GM21528 (cell line): ENCODE measurements at regions not wholly inside any gene's neighbourhood (a gene's known extent, or its start where the extent isn't known, plus 50 kb on each side); places are given as distances from the start of the nearest gene placed in this dataset.

Source experiments
- ATAC-seq: cut with Tn5 transposase; IDR thresholded peaks from one replicate; pipeline ENCODE4 v1.9.1; 2021; ENCODE audit warnings: mild to moderate bottlenecking, moderate library complexity; ENCODE audit not compliant: unreplicated experiment, low FRiP score

GRCh38 chr4:110770353-110770752 lies 147.5 kb upstream of the PITX2 start:
- ATAC-seq, result no peak

DNA sequence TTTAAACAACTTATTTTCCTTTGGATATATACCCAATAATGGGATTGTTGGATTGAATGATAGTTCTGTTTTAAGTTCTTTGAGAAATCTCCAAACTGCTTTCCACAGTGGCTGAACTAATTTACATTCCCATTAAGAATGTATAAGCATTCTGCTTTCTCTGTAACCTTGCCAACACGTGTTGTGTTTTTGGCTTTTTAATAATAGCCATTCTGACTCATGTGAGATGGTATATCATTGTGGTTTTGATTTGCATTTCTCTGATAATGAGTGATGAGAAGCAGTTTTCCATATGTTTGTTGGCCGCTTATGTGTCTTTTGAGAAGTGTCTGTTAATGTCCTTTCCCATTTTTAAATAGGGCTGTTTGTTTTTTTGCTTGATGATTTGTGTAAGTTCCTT lies 155.6 kb upstream of the PITX2 start:
- no peak for ATAC-seq

DNA sequence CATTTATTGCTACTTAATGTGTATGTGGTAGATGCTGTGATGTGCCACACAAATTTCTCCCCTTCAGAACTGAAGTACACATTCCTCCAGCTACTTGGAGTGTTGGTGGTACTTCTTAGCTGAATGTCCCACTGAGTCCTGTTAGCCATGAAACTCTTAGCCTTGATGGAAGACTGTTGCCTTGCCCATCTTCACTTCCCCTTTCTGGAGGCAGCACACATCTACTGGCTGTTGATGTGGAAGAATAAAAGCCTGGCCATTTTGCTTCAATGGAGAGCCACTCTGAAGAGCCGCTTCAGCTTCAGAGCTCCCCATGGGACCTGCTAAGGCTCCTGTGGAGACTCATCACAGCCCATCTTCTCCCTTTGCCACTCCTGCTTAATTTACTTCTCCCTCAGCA lies 157.7 kb upstream of the PITX2 start:
- ATAC-seq, result no peak

- ATAC-seq, result no peak
These were observed 159.1 kb upstream of the PITX2 start for GRCh38 chr4:110781944-110782343.

DNA sequence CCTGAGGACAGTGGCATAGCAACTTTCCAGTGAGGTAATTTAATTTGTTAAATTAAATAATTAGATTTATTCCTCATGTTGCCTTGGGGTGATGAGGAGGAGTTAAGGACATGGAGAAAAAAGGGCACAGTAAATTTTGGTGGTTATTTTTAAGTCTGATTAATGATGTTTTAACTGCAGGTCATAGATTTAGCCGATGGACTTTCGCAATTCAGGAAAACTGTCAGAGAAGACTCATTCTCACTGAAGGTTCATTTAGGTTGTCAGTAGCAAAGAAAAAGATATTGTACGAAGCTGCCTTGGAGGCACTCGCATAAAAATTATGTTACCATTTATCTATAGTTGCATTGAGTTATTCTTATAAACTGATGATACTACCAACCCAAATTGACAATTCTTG lies 164.2 kb upstream of the PITX2 start:
- ATAC-seq, result no peak

DNA sequence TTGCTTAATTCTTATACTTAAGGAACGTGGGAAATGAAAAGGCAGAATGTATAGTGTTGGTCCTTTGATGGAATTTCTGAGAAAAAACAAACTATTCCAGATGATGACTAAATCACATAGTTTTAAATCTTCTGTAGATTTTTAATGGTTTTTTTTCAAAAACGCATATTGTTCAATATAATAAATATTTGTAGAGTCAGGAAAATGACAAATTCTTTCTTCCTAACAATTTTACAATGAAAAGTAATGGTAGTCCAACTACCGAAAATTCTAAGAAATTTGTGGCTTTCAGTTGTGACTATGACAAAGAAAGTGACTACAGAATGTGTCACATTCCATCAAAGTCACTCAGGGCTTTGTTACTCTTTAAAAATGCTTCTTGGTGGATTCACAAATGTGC lies 164.8 kb upstream of the PITX2 start:
- no peak for ATAC-seq

DNA sequence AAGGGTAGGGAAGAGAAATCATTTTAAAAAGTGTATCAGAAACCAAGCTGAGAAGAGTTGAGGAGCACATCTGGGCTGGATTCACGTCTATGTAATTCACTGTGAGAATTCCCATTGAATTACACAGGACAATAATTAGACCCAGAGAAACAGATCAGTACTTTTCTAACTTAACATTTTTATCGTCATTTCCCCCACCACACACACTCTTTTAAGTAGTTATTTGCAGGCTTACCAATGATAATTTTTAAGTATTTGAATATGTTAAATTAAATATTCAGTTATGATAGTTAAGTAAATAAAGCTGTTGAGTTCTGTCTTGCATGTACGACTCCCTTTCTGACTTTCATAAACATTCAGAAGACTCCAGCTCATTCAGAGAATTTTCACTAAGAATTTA lies 165.4 kb upstream of the PITX2 start:
- ATAC-seq, result no peak

DNA sequence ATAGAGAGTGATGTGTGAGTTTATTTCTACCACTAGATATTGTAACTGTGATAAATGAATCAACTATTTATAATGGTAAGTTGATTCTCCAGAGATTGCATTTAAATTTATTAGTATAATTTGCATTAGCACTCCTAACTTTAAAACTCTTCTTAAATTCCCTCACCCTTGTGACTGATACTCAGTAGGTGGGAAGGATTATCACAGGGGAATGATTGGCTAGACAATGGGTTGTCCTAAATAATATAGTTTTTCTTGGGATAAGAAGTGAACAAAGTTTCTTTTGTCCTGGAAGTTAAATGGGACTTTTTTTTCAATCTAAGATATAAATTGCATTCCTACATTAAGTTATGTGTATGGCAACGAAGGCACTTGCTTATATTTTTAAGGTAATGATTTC lies 169.2 kb upstream of the PITX2 start:
- ATAC-seq, result no peak

DNA sequence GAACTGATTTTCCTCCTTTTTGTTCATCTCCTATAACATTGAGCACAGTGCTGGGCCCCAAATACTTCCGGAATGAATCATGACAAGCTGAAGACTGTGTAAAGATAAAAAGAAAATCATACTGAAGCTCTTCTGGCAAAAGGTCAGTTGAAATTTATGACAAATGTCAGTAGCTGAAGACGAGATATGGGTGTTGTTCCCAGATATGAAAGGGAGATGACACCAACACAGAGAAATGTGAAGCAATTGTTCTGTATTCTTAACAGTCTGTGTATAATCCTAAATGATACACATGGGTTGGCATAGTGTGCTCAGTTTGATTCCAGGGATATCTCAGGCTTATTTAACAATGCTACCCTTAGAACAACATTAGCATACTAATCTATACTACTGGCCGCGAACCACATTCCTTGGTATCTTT lies 170.5 kb upstream of the PITX2 start:
- ATAC-seq, result no peak

- ATAC-seq, result no peak
These were observed 171.1 kb upstream of the PITX2 start for GRCh38 chr4:110793890-110794554.

- ATAC-seq, result no peak
These were observed 173.1 kb upstream of the PITX2 start for GRCh38 chr4:110795971-110796370.

- ATAC-seq, result no peak
These were observed 174.6 kb upstream of the PITX2 start for GRCh38 chr4:110797486-110797885.

- ATAC-seq, result no peak
These were observed 175.8 kb upstream of the PITX2 start for GRCh38 chr4:110798687-110799086.

GRCh38 chr4:110799211-110799610 lies 176.3 kb upstream of the PITX2 start:
- no peak for ATAC-seq

DNA sequence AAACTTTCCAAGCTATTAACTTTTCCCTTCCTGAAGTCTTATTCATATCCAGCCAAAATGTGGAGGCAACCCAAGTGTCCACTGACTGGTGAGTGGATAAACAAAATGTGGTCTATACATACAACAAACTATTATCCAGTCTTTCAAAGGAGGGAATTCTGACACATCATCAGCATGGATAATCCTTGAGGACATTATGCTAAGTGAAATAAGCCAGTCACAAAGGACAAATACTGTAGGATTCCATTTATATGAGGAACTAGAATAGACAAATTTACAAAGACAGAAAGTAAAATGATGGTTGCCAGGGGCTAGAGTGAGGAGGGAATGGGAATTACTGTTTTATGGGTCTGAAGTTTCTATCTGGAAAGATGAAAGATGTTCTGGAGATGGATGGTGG lies 178.7 kb upstream of the PITX2 start:
- ATAC-seq, result no peak

DNA sequence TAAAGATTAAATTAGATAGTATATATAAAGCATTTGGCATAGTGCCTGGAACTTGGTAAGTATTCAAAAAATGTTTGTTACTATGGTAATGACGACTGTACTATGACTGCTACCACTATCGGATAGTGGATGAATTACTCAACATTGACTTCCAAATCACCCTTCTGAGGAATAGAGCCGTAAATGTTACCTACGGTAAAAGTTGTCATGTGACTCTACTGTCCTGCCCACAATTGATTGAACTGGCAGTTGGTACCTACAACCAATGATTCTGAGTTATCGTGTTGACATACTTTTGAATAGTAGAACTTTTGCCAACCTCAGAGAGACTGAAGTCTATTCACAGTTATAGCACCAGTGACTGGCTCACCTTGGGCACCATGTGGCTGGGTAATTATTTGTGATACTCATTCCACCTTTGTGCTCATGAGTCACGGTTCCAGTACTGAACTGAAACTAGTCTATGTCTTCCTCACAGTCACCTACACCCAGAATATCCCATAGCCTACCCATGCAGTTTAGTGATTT lies 185.5 kb upstream of the PITX2 start:
- peak; percentile 84 for ATAC-seq

DNA sequence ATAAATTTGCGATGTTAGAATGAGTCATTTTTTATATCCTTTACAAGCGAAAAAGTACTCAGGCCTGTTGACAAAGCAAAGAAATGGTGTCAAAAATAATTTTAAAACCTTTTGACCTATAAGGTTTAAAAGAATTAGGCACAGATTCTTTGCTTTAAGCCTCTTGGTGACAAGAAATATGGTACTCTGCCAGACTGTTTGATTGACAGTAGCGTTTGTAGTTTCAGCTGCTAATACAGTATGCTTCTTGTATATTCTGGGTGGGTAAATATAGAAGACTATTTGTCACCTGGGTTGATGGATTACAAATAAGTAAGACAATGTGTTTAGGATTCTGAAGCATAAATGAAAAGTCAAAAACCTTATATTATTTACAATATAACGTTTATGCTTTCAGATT lies 193.1 kb upstream of the PITX2 start:
- ATAC-seq, result no peak

GRCh38 chr4:110816367-110816766 lies 193.5 kb upstream of the PITX2 start:
- no peak for ATAC-seq

DNA sequence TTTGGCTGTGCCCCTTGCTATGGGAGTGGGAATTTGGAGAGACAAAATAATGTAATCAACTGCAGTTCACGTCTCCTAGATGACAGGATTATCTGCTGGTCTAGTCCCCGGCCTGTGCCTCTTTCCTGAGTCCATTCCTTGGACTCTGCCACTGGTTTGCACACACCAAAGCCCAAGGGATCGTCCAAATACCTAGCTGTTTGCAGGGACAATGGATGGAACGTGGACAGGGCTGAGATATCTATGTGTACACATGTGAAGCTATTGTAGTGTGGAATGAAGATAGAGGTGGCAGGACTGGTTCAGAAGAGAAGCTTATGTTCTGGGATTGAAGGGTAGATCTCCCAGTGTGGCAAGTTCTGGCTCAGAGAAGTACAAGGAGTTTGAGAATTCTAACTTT lies 198.3 kb upstream of the PITX2 start:
- ATAC-seq, result no peak

GRCh38 chr4:110823251-110823650 lies 200.4 kb upstream of the PITX2 start:
- ATAC-seq, result no peak

DNA sequence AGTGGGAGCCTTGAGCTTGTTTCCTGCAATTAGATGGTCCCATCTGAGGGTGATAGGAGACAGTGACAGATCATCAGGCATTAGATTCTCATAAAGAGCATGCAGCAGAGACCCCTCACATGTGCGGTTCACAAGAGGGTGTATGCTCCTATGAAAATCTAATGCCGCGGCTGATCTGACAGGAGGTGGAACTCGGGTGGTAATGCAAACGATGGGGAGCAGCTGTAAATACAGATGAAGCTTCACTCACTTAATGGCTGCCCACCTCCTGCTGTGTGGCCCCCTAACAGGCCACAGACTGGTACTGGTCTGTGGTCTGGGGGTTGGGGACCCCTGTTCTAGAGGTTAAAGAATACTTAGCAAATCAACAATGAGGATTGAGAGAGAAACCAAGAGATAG lies 201.5 kb upstream of the PITX2 start:
- ATAC-seq, result no peak

DNA sequence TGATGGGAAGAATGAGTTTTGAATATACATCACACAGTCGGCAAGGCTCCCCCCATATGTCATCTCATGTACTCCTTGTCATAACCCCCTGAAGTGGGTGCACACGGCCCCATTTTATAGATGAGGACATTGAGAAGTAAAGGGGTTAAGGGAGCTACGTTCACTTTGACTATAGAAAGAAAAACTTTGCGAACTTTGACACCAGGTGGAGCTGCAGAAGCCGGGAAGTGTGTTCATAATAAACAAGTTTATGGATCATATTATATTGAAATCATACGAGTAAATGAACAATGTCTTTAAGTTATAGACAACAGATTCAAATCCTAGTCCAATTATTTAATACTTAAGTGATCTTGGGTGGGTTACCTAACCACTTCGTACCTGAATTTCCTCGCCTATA lies 203.8 kb upstream of the PITX2 start:
- ATAC-seq, result no peak

GRCh38 chr4:110830461-110830860 lies 207.6 kb upstream of the PITX2 start:
- no peak for ATAC-seq
